ENCODE measurements at regions not wholly inside any gene's neighbourhood (a gene's known extent, or its start where the extent isn't known, plus 50 kb on each side); places are given as distances from the start of the nearest gene placed in this dataset.

DNA sequence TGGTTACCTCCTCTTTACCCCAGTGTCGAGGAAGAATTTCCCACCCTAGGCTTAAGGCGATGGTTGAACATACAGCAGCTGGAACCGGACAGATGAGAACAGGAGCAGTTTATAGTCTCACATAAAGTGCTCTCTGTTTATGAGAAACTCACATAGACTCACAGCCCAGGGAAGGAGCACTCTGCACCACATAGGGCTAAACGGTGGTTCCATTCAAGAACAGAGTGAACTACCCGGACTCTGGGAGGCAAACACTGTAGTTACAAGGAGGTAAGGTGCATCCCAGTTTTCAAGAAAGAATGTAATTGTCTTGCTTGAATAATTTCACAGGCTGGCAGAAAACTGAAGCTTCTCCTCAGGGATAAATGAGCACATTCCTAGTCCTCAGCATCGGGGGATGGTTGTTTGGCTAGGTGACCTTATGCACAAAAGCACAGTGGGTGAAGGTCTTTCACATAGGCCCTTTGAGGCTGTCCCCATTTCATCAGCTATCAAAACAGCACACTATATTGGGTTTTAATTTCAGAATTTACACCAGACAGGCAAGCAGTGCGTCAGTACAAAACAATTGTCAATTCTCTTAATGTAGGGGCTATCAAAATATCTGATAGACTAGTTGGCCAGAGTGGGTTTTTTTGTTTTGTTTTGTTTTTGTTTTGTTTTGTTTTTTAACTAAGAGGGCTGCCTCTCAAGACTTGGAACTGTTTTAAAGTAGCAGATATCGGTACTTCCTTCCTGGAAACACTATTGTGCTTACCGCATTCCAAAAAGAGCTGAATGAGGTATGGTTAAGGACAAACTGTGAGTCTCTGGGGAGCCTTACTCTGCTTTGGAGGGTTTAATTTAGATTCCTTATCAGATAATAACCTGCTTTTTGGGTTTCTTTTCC is 918.1 kb upstream of the CDH8 start:
- 60 to 69% (median 65%) methylated on average over 9 of the region's 9 CpGs for WGBS, 4 donors
- Histone ChIP-seq H3K4me1 (no peaks in the 10 kb centered on the region), H3K36me3 (no peaks in the 10 kb centered on the region), H3K4me3 (no peak overlapping the region), H3K9me3 (no peaks in the 10 kb centered on the region), H3K27me3 (no peaks in the 10 kb centered on the region), H3K27ac (no peak overlapping the region)
- no peak for DNase-seq
- intact Hi-C loops (cut with DNase I): no loop called here
- ATAC-seq: no peak
- no peak for TF ChIP-seq POLR2A (IDR thresholded peaks at IDR 0.05)
- TF ChIP-seq, protein P1, sequence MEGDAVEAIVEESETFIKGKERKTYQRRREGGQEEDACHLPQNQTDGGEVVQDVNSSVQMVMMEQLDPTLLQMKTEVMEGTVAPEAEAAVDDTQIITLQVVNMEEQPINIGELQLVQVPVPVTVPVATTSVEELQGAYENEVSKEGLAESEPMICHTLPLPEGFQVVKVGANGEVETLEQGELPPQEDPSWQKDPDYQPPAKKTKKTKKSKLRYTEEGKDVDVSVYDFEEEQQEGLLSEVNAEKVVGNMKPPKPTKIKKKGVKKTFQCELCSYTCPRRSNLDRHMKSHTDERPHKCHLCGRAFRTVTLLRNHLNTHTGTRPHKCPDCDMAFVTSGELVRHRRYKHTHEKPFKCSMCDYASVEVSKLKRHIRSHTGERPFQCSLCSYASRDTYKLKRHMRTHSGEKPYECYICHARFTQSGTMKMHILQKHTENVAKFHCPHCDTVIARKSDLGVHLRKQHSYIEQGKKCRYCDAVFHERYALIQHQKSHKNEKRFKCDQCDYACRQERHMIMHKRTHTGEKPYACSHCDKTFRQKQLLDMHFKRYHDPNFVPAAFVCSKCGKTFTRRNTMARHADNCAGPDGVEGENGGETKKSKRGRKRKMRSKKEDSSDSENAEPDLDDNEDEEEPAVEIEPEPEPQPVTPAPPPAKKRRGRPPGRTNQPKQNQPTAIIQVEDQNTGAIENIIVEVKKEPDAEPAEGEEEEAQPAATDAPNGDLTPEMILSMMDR (IDR thresholded peaks at IDR 0.05): no peak

DNA sequence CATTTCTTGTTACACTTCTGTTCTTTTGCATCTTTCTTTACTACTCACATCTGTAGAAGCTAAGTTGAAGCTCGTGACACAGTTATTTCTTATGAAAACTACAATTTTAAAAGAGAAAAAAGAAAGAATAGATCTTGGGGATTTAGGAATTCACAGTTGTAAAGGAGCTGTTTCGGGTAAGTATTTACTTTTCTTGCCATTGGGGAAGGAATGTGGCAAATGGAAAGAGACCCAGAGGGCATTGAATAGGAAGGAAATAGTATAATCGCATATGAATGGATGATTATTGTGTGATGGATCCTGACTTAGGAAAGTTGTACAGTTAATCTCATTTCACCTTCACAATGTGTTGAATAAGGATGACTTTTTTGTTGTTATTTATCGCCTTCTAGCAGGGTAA is 914.1 kb upstream of the CDH8 start:
- no peak for TF ChIP-seq POLR2A (IDR thresholded peaks at IDR 0.05)
- TF ChIP-seq, protein P1 (IDR thresholded peaks at IDR 0.05): no peak
- H3K27me3 ChIP-seq: no peaks in the 10 kb centered on the region
- H3K27ac ChIP-seq: no peak overlapping the region
- DNase-seq (no peak), ATAC-seq (no peak)
- H3K4me3 ChIP-seq: no peak overlapping the region
- H3K4me1 ChIP-seq: no peaks in the 10 kb centered on the region
- WGBS, 4 donors: 62 to 73% (median 69%) methylated on average over 4 of the region's 4 CpGs
- intact Hi-C loops (cut with DNase I): no loop called here
- no peaks in the 10 kb centered on the region for H3K36me3 ChIP-seq
- H3K9me3 ChIP-seq: peaks cover 0 to 7% (median 0%) of the 10 kb centered on the region in 12 donors

DNA sequence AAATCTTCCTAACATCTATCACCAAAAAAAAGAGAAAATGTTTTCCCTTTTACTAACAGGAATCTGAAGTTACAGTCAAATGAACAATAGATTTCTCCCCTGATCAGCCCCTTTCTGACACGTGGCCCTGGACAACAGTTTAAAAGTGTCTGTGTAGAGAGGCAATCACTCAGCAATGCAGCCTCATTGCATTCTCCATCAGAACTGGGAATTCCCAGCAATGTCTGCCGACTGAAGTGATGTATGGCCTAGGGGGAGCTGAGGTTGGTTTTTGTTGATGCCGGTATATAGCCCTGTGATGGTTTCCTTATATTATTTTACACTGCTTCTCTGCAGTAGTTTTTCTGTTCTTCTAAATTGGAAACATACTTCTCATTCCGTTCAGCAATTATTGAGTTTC is 904.3 kb upstream of the CDH8 start:
- Histone ChIP-seq H3K9me3 (peaks cover 0 to under 1% (median 0%) of the 10 kb centered on the region in 12 donors), H3K27me3 (no peaks in the 10 kb centered on the region), H3K27ac (no peak overlapping the region), H3K4me1 (no peaks in the 10 kb centered on the region), H3K36me3 (no peaks in the 10 kb centered on the region), H3K4me3 (no peak overlapping the region)
- TF ChIP-seq, protein P1 (IDR thresholded peaks at IDR 0.05): no peak
- TF ChIP-seq POLR2A (IDR thresholded peaks at IDR 0.05): no peak
- no peak for ATAC-seq
- 45 to 49% (median 47%) methylated on average over 4 of the region's 4 CpGs for WGBS, 4 donors
- intact Hi-C loops (cut with DNase I): no loop called here
- DNase-seq: no peak

DNA sequence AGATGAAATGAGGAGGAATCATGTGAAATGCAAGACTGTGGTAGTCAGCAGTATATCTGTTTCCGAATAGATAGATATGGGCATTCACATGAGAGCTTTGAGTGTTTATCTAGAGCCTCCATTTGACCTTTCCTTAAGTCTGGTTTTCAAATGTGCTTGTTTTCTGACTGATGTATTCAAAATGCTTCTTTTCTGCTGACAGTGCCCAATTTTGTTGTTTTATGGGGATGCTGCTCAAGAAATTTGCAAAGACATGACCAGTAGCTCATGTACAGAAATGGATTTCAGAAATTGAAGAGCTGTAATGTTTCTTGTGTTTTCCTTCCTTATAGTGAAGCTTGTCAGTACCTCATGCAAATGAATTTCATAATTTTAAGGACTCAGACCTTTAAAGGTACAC is 903.4 kb upstream of the CDH8 start:
- ATAC-seq (no peak), DNase-seq (no peak)
- no peak overlapping the region for H3K4me3 ChIP-seq
- no peak overlapping the region for H3K27ac ChIP-seq
- H3K4me1 ChIP-seq: no peaks in the 10 kb centered on the region
- no peaks in the 10 kb centered on the region for H3K27me3 ChIP-seq
- TF ChIP-seq, protein P1 (IDR thresholded peaks at IDR 0.05): no peak
- no peak for TF ChIP-seq POLR2A (IDR thresholded peaks at IDR 0.05)
- H3K36me3 ChIP-seq: no peaks in the 10 kb centered on the region
- 41 to 58% (median 44%) methylated on average over 1 of the region's 1 CpG for WGBS, 4 donors
- intact Hi-C loops (cut with DNase I): no loop called here
- H3K9me3 ChIP-seq: no peaks in the 10 kb centered on the region
